Neural progenitor cell (in vitro differentiated cells): ENCODE measurements at regions not wholly inside any gene's neighbourhood (a gene's known extent, or its start where the extent isn't known, plus 50 kb on each side); places are given as distances from the start of the nearest gene placed in this dataset.

ENCODE experiments used
- DNase-seq: peaks from one replicate; pipeline ENCODE4 v3.0.0-alpha.2; 2016; ENCODE audit warnings: low spot score
- H2AFZ ChIP-seq: fragments of 200-600 bp; sonication (generic); replicated peaks from 2 replicates; pipeline ENCODE4 v1.6.1; 2016; ENCODE audit warnings: antibody characterized with exemption
- H3F3A ChIP-seq: fragments of 200-600 bp; sonication (generic); 2 replicates; pipeline ENCODE4 v1.6.1; 2016; ENCODE audit warnings: antibody characterized with exemption, low read depth
- H3K27ac ChIP-seq: fragments of 200-600 bp; sonication (generic); 2 replicates; pipeline ENCODE4 v1.5.1; 2016; ENCODE audit warnings: mild to moderate bottlenecking
- H3K27me3 ChIP-seq: fragments of 200-600 bp; sonication (generic); 2 replicates; pipeline ENCODE4 v1.6.1; 2016; ENCODE audit warnings: mild to moderate bottlenecking, moderate library complexity
- H3K36me3 ChIP-seq: fragments of 200-600 bp; sonication (generic); 2 replicates; pipeline ENCODE4 v1.5.1; 2016
- H3K4me1 ChIP-seq: fragments of 200-600 bp; sonication (generic); 2 replicates; pipeline ENCODE4 v1.6.1; 2016; ENCODE audit warnings: mixed run types
- H3K4me2 ChIP-seq: fragments of 200-600 bp; sonication (generic); 2 replicates; pipeline ENCODE4 v1.6.1; 2016
- H3K4me3 ChIP-seq: fragments of 200-600 bp; sonication (generic); 2 replicates; pipeline ENCODE4 v1.5.1; 2016
- H3K79me2 ChIP-seq: fragments of 200-600 bp; sonication (generic); 2 replicates; pipeline ENCODE4 v1.6.1; 2016; ENCODE audit warnings: low read depth
- H3K9ac ChIP-seq: fragments of 200-600 bp; sonication (generic); 2 replicates; pipeline ENCODE4 v1.6.1; 2016
- H3K9me3 ChIP-seq: fragments of 200-600 bp; sonication (generic); 2 replicates; pipeline ENCODE4 v1.5.1; 2016; ENCODE audit warnings: low read depth
- H4K20me1 ChIP-seq: fragments of 200-600 bp; sonication (generic); 2 replicates; pipeline ENCODE4 v1.6.1; 2016; ENCODE audit warnings: low read depth
- H3K27ac Mint-ChIP-seq: 3 replicates; pipeline ENCODE4 v1.8.0; 2021; ENCODE audit warnings: mixed read lengths
- H3K27me3 Mint-ChIP-seq: 2 replicates; pipeline ENCODE4 v1.8.0; 2022; ENCODE audit warnings: low read depth, mild to moderate bottlenecking, inconsistent platforms, moderate library complexity, mixed read lengths; ENCODE audit not compliant: insufficient read depth
- H3K36me3 Mint-ChIP-seq: 3 replicates; pipeline ENCODE4 v1.8.0; 2021; ENCODE audit warnings: mixed read lengths
- H3K4me1 Mint-ChIP-seq: 3 replicates; pipeline ENCODE4 v1.8.0; 2021; ENCODE audit warnings: mixed read lengths
- H3K4me3 Mint-ChIP-seq: 3 replicates; pipeline ENCODE4 v1.8.0; 2021; ENCODE audit warnings: mild to moderate bottlenecking, moderate library complexity, mixed read lengths
- H3K9me3 Mint-ChIP-seq: 3 replicates; pipeline ENCODE4 v1.8.0; 2020; ENCODE audit warnings: mixed read lengths
- EZH2 ChIP-seq: fragments of 200-600 bp; sonication (generic); IDR thresholded peaks from 2 replicates; pipeline ENCODE4 v1.6.1; 2017; ENCODE audit warnings: antibody characterized with exemption, mild to moderate bottlenecking, moderate library complexity
- EZH2phosphoT487 ChIP-seq: fragments of 200-600 bp; sonication (generic); IDR thresholded peaks from 2 replicates; pipeline ENCODE4 v1.6.1; 2017; ENCODE audit warnings: antibody characterized with exemption
- TF ChIP-seq, protein P1 (sequence below): fragments of 200-600 bp; sonication (generic); IDR thresholded peaks from 2 replicates; pipeline ENCODE4 v1.5.1; 2017; ENCODE audit warnings: antibody characterized with exemption, mild to moderate bottlenecking

DNA sequence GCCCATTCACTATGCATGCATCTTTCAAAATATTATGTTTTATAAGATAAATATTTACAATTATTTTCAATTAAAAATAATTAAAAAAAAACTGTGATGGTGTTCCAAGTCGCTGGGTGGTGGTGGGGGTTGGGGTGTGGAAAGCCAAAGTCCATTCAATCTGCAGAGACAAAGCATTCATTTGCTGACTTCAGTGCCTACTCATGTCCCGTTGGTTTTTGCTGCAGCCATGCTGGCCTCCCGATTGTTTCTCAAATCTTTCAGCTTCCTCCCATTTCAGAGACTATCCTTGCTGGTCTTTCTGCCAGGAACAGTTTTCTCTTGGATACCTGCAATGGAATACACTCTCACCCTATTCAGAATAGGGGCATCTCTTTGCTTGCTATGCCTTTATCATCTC is 331.5 kb upstream of the NOVA1 start:
- Mint-ChIP-seq H3K27ac (no peak overlapping the region), H3K9me3 (no peaks in the 10 kb centered on the region), H3K4me1 (peaks cover 26% of the 10 kb centered on the region), H3K4me3 (no peak overlapping the region), H3K36me3 (no peaks in the 10 kb centered on the region), H3K27me3 (no peaks in the 10 kb centered on the region)
- no peak overlapping the region for H3K9ac ChIP-seq
- H3K4me3 ChIP-seq, result no peak overlapping the region
- DNase-seq, result no peak
- no peaks in the 10 kb centered on the region for H3K9me3 ChIP-seq
- H4K20me1 ChIP-seq, result no peaks in the 10 kb centered on the region
- no peaks in the 10 kb centered on the region for H3K27me3 ChIP-seq
- TF ChIP-seq, protein P1, sequence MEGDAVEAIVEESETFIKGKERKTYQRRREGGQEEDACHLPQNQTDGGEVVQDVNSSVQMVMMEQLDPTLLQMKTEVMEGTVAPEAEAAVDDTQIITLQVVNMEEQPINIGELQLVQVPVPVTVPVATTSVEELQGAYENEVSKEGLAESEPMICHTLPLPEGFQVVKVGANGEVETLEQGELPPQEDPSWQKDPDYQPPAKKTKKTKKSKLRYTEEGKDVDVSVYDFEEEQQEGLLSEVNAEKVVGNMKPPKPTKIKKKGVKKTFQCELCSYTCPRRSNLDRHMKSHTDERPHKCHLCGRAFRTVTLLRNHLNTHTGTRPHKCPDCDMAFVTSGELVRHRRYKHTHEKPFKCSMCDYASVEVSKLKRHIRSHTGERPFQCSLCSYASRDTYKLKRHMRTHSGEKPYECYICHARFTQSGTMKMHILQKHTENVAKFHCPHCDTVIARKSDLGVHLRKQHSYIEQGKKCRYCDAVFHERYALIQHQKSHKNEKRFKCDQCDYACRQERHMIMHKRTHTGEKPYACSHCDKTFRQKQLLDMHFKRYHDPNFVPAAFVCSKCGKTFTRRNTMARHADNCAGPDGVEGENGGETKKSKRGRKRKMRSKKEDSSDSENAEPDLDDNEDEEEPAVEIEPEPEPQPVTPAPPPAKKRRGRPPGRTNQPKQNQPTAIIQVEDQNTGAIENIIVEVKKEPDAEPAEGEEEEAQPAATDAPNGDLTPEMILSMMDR, result no peak
- TF ChIP-seq EZH2phosphoT487, result no peak
- TF ChIP-seq EZH2, result no peak
- no peak overlapping the region for H3K27ac ChIP-seq
- no peak overlapping the region for H3K4me2 ChIP-seq
- no peak overlapping the region for H2AFZ ChIP-seq
- no peaks in the 10 kb centered on the region for H3K79me2 ChIP-seq
- no peaks in the 10 kb centered on the region for H3F3A ChIP-seq
- no peaks in the 10 kb centered on the region for H3K4me1 ChIP-seq
- H3K36me3 ChIP-seq, result no peaks in the 10 kb centered on the region

DNA sequence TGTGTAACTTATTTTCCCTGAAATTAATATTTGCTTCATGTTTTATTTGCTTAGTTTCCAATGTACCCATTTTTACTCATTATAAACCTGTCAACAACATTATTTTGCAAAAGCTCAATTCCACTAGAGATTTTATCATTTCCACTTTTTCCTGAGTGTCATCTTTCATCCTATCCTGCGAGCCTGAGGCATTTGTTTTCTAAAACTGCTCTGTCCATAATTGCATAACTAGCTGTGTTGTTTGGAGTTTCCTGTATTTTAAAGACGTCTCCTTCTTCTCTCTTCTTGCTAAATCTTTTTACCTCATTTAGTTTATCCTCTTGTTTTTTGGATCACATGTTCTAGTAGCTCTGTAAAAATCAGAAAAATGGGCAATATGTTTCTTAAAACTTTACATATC is 332.7 kb upstream of the NOVA1 start:
- Histone ChIP-seq H3K4me3 (no peak overlapping the region), H3K9ac (no peak overlapping the region), H2AFZ (no peak overlapping the region), H3K27ac (no peak overlapping the region), H3K27me3 (no peaks in the 10 kb centered on the region), H3K4me1 (no peaks in the 10 kb centered on the region), H3K36me3 (no peaks in the 10 kb centered on the region), H3K4me2 (no peak overlapping the region), H4K20me1 (no peaks in the 10 kb centered on the region), H3K9me3 (no peaks in the 10 kb centered on the region), H3F3A (no peaks in the 10 kb centered on the region), H3K79me2 (no peaks in the 10 kb centered on the region)
- TF ChIP-seq EZH2, result no peak
- TF ChIP-seq, protein P1, result no peak
- TF ChIP-seq EZH2phosphoT487, result no peak
- Mint-ChIP-seq H3K27me3 (no peaks in the 10 kb centered on the region), H3K4me3 (no peak overlapping the region), H3K27ac (no peak overlapping the region), H3K9me3 (no peaks in the 10 kb centered on the region), H3K4me1 (peaks cover 23% of the 10 kb centered on the region), H3K36me3 (no peaks in the 10 kb centered on the region)
- no peak for DNase-seq

DNA sequence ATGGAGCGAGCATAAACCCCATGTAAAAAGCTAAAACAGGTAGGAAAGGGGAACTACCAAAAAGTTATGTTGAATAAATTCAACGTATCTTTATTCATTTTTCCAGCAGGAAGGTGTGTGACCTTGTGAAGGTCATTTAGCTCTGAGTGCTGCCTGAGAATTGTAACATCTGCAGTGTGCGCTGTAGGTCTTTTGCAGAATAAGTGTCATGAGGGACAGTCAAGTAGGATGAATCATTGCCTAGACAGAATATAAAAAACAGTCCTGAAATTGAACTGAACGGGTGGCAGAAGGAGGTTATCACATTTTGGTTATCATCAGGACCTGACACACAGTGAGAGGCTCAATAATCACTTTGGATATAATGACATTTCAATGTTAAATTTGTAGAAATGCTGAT is 334.8 kb upstream of the NOVA1 start:
- Histone ChIP-seq H3K4me3 (no peak overlapping the region), H3K4me1 (no peaks in the 10 kb centered on the region), H4K20me1 (no peaks in the 10 kb centered on the region), H3F3A (no peaks in the 10 kb centered on the region), H3K27ac (no peak overlapping the region), H3K36me3 (no peaks in the 10 kb centered on the region), H3K4me2 (no peak overlapping the region), H3K79me2 (no peaks in the 10 kb centered on the region), H3K27me3 (no peaks in the 10 kb centered on the region), H3K9me3 (no peaks in the 10 kb centered on the region), H2AFZ (no peak overlapping the region), H3K9ac (no peak overlapping the region)
- DNase-seq, result no peak
- peaks cover 7% of the 10 kb centered on the region for H3K4me1 Mint-ChIP-seq
- H3K36me3 Mint-ChIP-seq, result no peaks in the 10 kb centered on the region
- no peak overlapping the region for H3K4me3 Mint-ChIP-seq
- H3K27ac Mint-ChIP-seq, result no peak overlapping the region
- no peaks in the 10 kb centered on the region for H3K27me3 Mint-ChIP-seq
- TF ChIP-seq EZH2 (no peak), EZH2phosphoT487 (no peak)
- TF ChIP-seq, protein P1, result no peak
- H3K9me3 Mint-ChIP-seq, result peaks cover 2% of the 10 kb centered on the region

DNA sequence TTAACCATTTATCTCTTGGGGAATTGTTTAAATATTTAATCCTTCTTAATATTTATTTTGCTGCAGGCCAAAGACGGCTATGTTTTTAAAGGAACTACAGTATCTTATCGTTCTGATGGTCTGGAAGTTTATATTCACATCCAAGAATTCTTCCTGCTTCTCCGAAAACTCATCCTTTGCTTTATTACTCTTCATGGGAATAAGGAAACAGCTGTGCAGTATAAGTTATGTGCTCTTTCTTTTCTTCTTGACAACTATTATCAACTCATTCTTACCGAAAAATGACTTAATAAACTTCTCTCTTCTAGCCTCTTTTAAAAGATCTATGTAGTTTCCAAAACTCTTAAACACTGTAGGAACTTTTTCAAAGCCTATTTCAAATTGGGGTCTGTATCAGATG is 335.6 kb upstream of the NOVA1 start:
- H3K4me3 Mint-ChIP-seq, result no peak overlapping the region
- no peaks in the 10 kb centered on the region for H3K36me3 ChIP-seq
- H3K27me3 ChIP-seq, result no peaks in the 10 kb centered on the region
- H3K36me3 Mint-ChIP-seq, result no peaks in the 10 kb centered on the region
- TF ChIP-seq, protein P1, result no peak
- TF ChIP-seq EZH2phosphoT487 (no peak), EZH2 (no peak)
- no peaks in the 10 kb centered on the region for H3F3A ChIP-seq
- no peaks in the 10 kb centered on the region for H3K27me3 Mint-ChIP-seq
- H3K9ac ChIP-seq, result no peak overlapping the region
- H3K4me1 ChIP-seq, result no peaks in the 10 kb centered on the region
- H3K9me3 ChIP-seq, result no peaks in the 10 kb centered on the region
- DNase-seq, result no peak
- no peak overlapping the region for H3K27ac ChIP-seq
- no peaks in the 10 kb centered on the region for H3K4me1 Mint-ChIP-seq
- no peak overlapping the region for H2AFZ ChIP-seq
- H3K4me2 ChIP-seq, result no peak overlapping the region
- no peak overlapping the region for H3K27ac Mint-ChIP-seq
- no peak overlapping the region for H3K4me3 ChIP-seq
- no peaks in the 10 kb centered on the region for H3K79me2 ChIP-seq
- peaks cover 2% of the 10 kb centered on the region for H3K9me3 Mint-ChIP-seq
- H4K20me1 ChIP-seq, result no peaks in the 10 kb centered on the region
